HUES64 (cell line): ENCODE measurements at regions not wholly inside any gene's neighbourhood (a gene's known extent, or its start where the extent isn't known, plus 50 kb on each side); places are given as distances from the start of the nearest gene placed in this dataset.

Experiments
- H3K27ac ChIP-seq: 2 replicates; pipeline ENCODE4 v1.7.0; 2013; ENCODE audit warnings: low read depth, low read length, inconsistent platforms
- H3K27me3 ChIP-seq: 2 replicates; pipeline ENCODE4 v1.6.1; 2013; ENCODE audit warnings: mild to moderate bottlenecking, low read length; ENCODE audit not compliant: insufficient read depth
- H3K36me3 ChIP-seq: 2 replicates; pipeline ENCODE4 v1.6.1; 2013; ENCODE audit warnings: mild to moderate bottlenecking, low read length; ENCODE audit not compliant: insufficient read depth
- H3K4me1 ChIP-seq: 2 replicates; pipeline ENCODE4 v1.6.1; 2013; ENCODE audit warnings: mild to moderate bottlenecking, low read length, moderate library complexity; ENCODE audit not compliant: insufficient read depth
- H3K4me3 ChIP-seq: 2 replicates; pipeline ENCODE4 v1.5.1; 2013; ENCODE audit warnings: mild to moderate bottlenecking, low read length, moderate library complexity
- H3K9ac ChIP-seq: 2 replicates; pipeline ENCODE4 v1.6.1; 2013; ENCODE audit warnings: mild to moderate bottlenecking, low read depth, low read length
- H3K9me3 ChIP-seq: 2 replicates; pipeline ENCODE4 v1.6.1; 2013; ENCODE audit warnings: low read depth, low read length; ENCODE audit not compliant: insufficient read depth
- WGBS: fragments of 150-250, 120-280 bp; methylation state at CpG from one replicate; pipeline ENCODE4 v1.1.7; 2013; ENCODE audit warnings: missing lambda C conversion rate; 5-methylcytosine and 5-hydroxymethylcytosine counted together

DNA sequence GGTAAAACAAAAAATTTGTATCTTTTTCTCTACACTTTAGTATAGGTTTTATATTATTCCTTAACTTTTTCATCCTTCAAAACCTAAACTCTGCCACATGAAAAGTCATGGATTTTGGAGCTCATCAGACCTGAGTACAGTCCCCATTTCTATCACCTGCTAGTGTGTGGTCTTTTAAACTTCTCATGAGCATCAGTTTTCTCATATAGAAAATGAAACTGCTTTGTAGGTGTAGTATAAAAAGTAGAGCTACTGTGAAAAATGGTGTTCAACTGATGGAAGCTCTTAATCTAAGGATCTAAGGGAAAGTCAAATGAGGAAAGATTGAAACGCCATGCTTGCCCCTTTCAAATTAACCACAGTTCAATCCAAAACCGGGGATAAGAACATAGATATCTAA is 686.5 kb downstream of the MECOM start:
- Histone ChIP-seq H3K27ac (no peak overlapping the region), H3K9me3 (no peaks in the 10 kb centered on the region), H3K36me3 (no peaks in the 10 kb centered on the region), H3K27me3 (no peaks in the 10 kb centered on the region), H3K4me1 (no peaks in the 10 kb centered on the region), H3K4me3 (no peak overlapping the region), H3K9ac (no peak overlapping the region)
- 100% methylated on average over 1 of the region's 2 CpGs for WGBS

DNA sequence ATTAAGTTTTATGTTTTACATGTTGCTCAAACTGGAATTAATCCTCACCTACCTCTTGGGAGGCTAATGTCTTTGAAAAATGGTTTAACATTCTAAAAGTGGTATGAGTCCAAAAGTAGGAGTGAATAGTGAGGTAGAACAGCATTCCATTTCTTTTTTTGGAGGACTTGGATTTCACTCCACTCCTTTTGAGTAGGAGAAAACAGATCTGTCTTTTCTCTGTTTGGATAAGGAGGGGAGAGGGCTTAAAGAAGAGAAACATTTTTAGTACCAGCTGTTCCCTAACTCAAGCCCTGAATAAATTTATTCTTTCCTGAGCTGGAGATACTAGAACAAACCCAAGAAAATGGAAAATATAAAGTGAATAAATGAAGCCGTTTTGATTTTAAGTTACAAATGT is 687.9 kb downstream of the MECOM start:
- no CpG with 5 or more reads among the region's 1 CpG for WGBS
- H3K4me3 ChIP-seq, result no peak overlapping the region
- H3K27ac ChIP-seq, result no peak overlapping the region
- H3K27me3 ChIP-seq, result no peaks in the 10 kb centered on the region
- H3K9me3 ChIP-seq, result no peaks in the 10 kb centered on the region
- H3K4me1 ChIP-seq, result no peaks in the 10 kb centered on the region
- no peak overlapping the region for H3K9ac ChIP-seq
- H3K36me3 ChIP-seq, result no peaks in the 10 kb centered on the region

DNA sequence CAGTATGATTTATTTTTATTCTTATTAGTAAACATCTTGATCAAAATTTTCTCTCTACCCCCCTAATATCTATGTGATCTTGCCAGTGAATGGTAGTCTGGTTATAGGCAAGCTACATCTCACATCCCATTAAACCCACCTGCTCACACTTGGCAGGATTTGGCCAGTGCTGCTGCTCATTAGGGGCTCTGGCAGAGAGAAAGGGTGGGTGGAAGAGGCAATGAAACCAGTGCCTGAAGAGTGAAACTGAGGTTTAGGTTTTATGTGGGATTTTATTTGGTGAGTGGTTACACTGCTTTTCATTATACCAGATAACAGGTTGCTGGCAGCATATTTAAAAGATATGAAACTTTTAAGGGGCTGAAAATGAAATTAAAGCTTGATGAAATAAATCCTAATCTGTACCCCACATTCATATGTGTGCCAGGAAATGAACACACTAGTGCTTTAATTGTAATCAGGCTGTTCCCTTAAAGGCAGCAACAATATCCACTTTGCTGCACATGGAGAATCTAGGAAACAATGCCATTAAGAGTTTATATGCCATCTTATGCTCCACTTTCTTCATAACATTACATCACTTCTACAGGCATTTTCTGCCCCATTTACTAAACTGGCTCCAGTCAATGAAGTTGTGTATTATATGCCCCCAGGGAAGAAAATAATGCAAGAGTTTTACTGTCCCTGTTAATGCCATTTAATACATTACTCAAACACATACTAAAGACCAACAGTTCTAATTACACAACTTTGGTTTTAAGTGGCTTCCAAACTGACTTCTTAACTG is 688.7 kb downstream of the MECOM start:
- no peak overlapping the region for H3K27ac ChIP-seq
- H3K36me3 ChIP-seq, result no peaks in the 10 kb centered on the region
- no peaks in the 10 kb centered on the region for H3K27me3 ChIP-seq
- no peaks in the 10 kb centered on the region for H3K9me3 ChIP-seq
- no peaks in the 10 kb centered on the region for H3K4me1 ChIP-seq
- no peak overlapping the region for H3K9ac ChIP-seq
- no peak overlapping the region for H3K4me3 ChIP-seq

DNA sequence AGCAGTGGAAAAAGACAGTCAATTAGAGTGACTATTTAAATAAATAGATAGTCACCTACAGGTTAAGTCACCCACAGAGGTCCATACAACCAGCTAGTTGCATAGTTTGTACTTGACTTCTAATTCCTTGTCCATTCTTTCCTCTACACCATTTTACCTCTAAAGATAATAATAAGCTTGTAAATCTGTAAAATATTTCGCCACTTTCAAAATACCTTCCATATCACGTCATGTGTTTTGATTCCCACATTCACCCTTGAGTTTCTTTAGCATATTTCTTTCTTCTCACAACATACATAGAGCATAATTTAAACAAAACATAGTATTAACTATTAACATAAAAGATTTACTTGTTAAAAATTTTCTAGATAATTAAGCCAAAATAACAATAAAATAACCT is 689.6 kb downstream of the MECOM start:
- Histone ChIP-seq H3K9me3 (no peaks in the 10 kb centered on the region), H3K9ac (no peak overlapping the region), H3K4me1 (no peaks in the 10 kb centered on the region), H3K27ac (no peak overlapping the region), H3K4me3 (no peak overlapping the region), H3K36me3 (no peaks in the 10 kb centered on the region), H3K27me3 (no peaks in the 10 kb centered on the region)
- 94% methylated on average over 2 of the region's 2 CpGs for WGBS

DNA sequence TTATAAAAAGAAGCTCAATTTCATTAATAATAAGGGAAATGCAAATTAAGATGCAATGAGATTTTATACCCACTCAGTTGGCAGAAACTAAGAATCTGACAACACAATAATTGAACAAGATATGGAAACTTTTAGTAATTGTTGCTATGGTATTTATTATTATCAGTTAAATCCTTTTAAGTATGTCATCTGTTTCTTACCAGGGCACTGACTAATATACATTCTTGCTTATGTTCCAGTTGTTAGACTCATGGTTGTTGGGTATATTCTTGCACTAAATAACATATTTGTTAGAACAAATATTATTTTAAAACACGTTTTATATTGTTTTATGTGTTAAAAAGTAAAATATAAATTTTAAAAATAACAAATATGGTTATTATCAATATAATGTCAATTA is 690.3 kb downstream of the MECOM start:
- no peaks in the 10 kb centered on the region for H3K4me1 ChIP-seq
- H3K36me3 ChIP-seq, result no peaks in the 10 kb centered on the region
- H3K4me3 ChIP-seq, result no peak overlapping the region
- no peaks in the 10 kb centered on the region for H3K27me3 ChIP-seq
- H3K27ac ChIP-seq, result no peak overlapping the region
- H3K9me3 ChIP-seq, result no peaks in the 10 kb centered on the region
- no CpG with 5 or more reads among the region's 1 CpG for WGBS
- no peak overlapping the region for H3K9ac ChIP-seq

DNA sequence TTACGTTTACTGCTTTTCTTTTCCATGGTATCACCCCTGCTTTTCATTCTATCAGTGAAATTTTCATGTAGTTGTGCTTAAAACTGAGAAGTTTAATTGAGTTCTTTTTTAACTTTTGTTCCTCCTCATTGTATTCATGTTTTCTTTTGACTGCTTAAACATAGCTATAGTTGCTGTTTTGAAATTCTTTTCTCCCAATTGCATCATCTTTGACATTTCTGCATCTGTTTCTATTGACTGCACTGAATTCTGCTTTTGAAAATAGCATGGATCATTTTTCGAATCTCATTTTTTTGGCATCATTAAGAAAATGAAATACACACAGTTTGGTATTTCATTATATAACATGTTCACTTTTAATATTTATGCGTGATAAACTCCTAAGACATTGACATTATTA is 694.9 kb downstream of the MECOM start:
- Histone ChIP-seq H3K9ac (no peak overlapping the region), H3K9me3 (no peaks in the 10 kb centered on the region), H3K27ac (no peak overlapping the region), H3K4me3 (no peak overlapping the region), H3K27me3 (no peaks in the 10 kb centered on the region), H3K4me1 (no peaks in the 10 kb centered on the region), H3K36me3 (no peaks in the 10 kb centered on the region)
- 94% methylated on average over 3 of the region's 3 CpGs for WGBS

DNA sequence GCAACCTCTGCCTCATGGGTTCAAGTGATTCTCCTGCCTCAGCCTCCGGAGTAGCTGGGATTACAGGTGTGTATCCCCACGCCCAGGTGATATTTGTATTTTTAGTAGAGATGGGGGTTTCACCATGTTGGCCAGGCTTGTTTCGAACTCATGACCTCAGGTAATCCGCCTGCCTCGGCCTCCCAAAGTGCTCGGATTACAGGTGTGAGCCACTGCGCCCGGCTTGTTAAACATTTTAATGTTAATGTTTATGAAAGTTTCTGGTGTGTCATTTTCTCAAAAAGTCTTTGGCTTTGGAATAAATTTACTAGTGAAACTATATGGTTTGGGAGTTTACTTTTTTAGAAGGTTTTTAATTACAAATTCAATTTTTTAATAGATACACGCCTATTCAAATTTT is 698.8 kb downstream of the MECOM start:
- WGBS, result 94% methylated on average over 8 of the region's 9 CpGs
- Histone ChIP-seq H3K4me1 (peaks cover 14% of the 10 kb centered on the region), H3K27ac (no peak overlapping the region), H3K4me3 (no peak overlapping the region), H3K9me3 (no peaks in the 10 kb centered on the region; the same call in 1 of the 2 replicates), H3K27me3 (no peaks in the 10 kb centered on the region), H3K9ac (no peak overlapping the region), H3K36me3 (no peaks in the 10 kb centered on the region)

DNA sequence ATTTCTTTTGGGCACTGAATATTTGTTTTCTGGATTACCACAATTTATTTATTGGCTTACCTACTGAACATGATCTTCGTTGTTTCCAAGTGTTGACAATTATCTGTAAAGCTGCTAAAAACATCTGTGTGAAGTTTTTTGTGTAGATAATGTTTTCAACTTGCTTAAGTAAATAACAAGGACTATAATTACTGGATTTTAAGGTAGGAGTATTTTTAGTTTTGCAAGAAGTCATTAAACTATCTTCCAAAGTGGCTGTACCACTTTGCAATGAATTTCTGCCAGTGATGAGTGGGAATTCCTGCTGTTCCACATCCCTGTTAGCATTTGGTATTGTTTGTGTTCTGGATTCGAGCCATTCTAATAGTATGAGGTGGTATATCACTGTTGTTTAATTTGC is 702.2 kb downstream of the MECOM start:
- WGBS, result 94% methylated on average over 2 of the region's 2 CpGs

DNA sequence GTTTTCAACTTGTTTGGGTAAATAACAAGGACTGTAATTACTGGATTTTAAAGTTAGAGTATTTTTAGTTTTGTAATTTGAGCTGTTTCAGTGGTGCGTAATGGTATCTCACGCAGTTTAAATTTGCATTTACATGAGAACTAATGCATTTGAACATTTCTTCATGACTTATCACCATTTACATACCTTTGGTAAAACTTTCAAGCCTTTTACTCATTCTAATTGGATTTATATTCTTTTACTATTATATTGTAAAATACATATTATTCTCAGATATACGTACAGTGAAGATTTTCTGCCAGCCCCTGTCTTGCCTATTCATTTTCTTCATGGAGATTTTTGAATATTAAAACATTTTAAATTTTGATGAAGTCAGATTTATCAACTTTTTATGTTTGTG is 703.8 kb downstream of the MECOM start:
- H3K4me3 ChIP-seq, result no peak overlapping the region
- WGBS, result 74% methylated on average over 2 of the region's 3 CpGs
- H3K9ac ChIP-seq, result no peak overlapping the region
- H3K36me3 ChIP-seq, result no peaks in the 10 kb centered on the region
- H3K4me1 ChIP-seq, result peaks cover 19% of the 10 kb centered on the region
- no peaks in the 10 kb centered on the region for H3K27me3 ChIP-seq
- no peak overlapping the region for H3K27ac ChIP-seq
- H3K9me3 ChIP-seq, result peaks cover under 1% of the 10 kb centered on the region; the same call in 1 of the 2 replicates

More for the DNA sequence above, 702.2 kb downstream of the MECOM start:
- H3K4me1 ChIP-seq, result peaks cover 19% of the 10 kb centered on the region
- no peaks in the 10 kb centered on the region for H3K27me3 ChIP-seq
- no peak overlapping the region for H3K9ac ChIP-seq
- no peak overlapping the region for H3K4me3 ChIP-seq
- no peak overlapping the region for H3K27ac ChIP-seq
- H3K36me3 ChIP-seq, result no peaks in the 10 kb centered on the region
- H3K9me3 ChIP-seq, result no peaks in the 10 kb centered on the region; the same call in 1 of the 2 replicates

DNA sequence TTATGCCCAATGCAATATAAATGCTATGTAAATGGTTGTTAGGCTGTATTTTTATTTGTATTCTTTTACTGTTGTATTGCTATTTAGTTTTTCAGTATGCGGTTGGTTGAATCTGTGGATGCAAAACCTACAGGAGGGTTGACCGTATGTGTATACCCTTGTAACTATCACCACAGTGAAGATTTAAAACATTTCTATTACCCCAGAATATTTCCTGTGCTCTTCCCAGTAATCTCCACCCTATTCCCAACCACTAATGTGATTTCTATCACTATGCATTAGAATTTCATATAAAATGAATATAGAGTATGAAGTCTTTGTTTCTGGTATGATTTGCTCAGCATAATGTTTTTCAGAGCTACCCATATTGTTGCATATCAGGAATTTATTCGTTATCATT is 705.0 kb downstream of the MECOM start:
- peaks cover 22% of the 10 kb centered on the region for H3K4me1 ChIP-seq
- 96% methylated on average over 2 of the region's 3 CpGs for WGBS
- H3K4me3 ChIP-seq, result no peak overlapping the region
- H3K27me3 ChIP-seq, result no peaks in the 10 kb centered on the region
- no peaks in the 10 kb centered on the region for H3K36me3 ChIP-seq
- peaks cover 6% of the 10 kb centered on the region; the same call in 1 of the 2 replicates for H3K9me3 ChIP-seq
- no peak overlapping the region for H3K9ac ChIP-seq
- H3K27ac ChIP-seq, result no peak overlapping the region

DNA sequence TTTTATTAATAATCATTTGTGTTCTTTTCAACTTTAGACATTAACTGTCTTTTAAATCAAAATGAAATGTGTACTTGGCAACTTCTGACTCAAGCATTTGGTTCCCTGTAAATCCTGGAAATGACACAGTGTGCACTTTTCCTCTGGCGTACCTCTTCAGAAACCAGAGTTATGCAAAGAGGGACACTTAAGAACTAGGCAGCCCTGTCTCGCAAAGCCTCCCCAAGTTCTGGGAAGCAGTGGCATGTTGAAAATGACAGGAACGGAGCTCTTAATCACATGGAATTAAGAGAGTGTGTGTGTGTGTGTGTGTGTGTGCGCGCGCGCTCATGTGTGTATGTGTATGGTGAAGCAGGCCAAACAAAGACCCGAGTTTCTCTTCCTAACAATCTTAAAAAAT is 707.4 kb downstream of the MECOM start:
- no peak overlapping the region for H3K4me3 ChIP-seq
- H3K4me1 ChIP-seq, result peaks cover 21% of the 10 kb centered on the region
- H3K36me3 ChIP-seq, result no peaks in the 10 kb centered on the region
- peaks cover 6% of the 10 kb centered on the region; the same call in 1 of the 2 replicates for H3K9me3 ChIP-seq
- WGBS, result 79% methylated on average over 6 of the region's 8 CpGs
- no peak overlapping the region for H3K27ac ChIP-seq
- no peak overlapping the region for H3K9ac ChIP-seq
- no peaks in the 10 kb centered on the region for H3K27me3 ChIP-seq

DNA sequence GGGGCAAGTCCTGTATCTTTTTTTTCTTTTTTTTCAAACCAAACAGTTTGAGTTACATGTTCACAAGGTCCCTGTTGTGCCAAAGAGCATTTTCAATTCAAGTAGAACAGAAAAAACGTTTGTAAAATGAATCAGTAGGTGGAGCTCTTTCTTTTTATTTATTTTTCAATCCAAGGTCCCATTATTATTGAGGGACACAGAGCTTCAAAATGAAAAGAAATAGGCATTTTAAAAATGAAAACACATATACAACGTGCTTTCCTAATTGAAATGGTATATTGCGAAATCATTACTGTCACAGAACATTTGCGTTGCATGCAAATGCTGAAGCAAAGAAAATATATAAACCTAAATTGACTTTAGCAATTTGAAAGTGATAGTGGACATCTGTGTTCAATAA is 711.0 kb downstream of the MECOM start:
- Histone ChIP-seq H3K36me3 (no peaks in the 10 kb centered on the region), H3K9me3 (peaks cover 6% of the 10 kb centered on the region; the same call in 1 of the 2 replicates), H3K27me3 (no peaks in the 10 kb centered on the region), H3K27ac (no peak overlapping the region), H3K4me3 (no peak overlapping the region), H3K9ac (no peak overlapping the region), H3K4me1 (peaks cover 6% of the 10 kb centered on the region)
- 63% methylated on average over 4 of the region's 4 CpGs for WGBS
